ENCODE measurements at regions not wholly inside any gene's neighbourhood (a gene's known extent, or its start where the extent isn't known, plus 50 kb on each side); places are given as distances from the start of the nearest gene placed in this dataset.

GRCh38 chr3:178297199-178297598 is 239.0 kb upstream of the KCNMB2 start:
- no peak for DNase-seq (ENCODE audit: low spot score)

- DNase-seq (ENCODE audit: low spot score) = no peak
Observed at GRCh38 chr3:178297740-178298139, 238.5 kb upstream of the KCNMB2 start.

GRCh38 chr3:178300441-178300959 is 235.7 kb upstream of the KCNMB2 start:
- DNase-seq (ENCODE audit: low spot score) = no peak

- no peak for DNase-seq (ENCODE audit: low spot score)
Observed at GRCh38 chr3:178302966-178303930, 233.0 kb upstream of the KCNMB2 start.

GRCh38 chr3:178304758-178305467 is 231.3 kb upstream of the KCNMB2 start:
- no peak for DNase-seq (ENCODE audit: low spot score)

- no peak for DNase-seq (ENCODE audit: low spot score)
Observed at GRCh38 chr3:178306432-178307115, 229.7 kb upstream of the KCNMB2 start.

- DNase-seq (ENCODE audit: low spot score) = no peak
Observed at GRCh38 chr3:178308771-178309170, 227.5 kb upstream of the KCNMB2 start.

GRCh38 chr3:178310949-178311348 is 225.3 kb upstream of the KCNMB2 start:
- DNase-seq (ENCODE audit: low spot score) = no peak

- DNase-seq (ENCODE audit: low spot score) = no peak
Observed at GRCh38 chr3:178313716-178314115, 222.5 kb upstream of the KCNMB2 start.

- no peak for DNase-seq (ENCODE audit: low spot score)
Observed at GRCh38 chr3:178318340-178318739, 217.9 kb upstream of the KCNMB2 start.

- DNase-seq (ENCODE audit: low spot score) = no peak
Observed at GRCh38 chr3:178318941-178319816, 217.1 kb upstream of the KCNMB2 start.

GRCh38 chr3:178320456-178321351 is 215.5 kb upstream of the KCNMB2 start:
- no peak for DNase-seq (ENCODE audit: low spot score)

- DNase-seq (ENCODE audit: low spot score) = no peak
Observed at GRCh38 chr3:178324356-178324755, 211.9 kb upstream of the KCNMB2 start.

- DNase-seq (ENCODE audit: low spot score) = no peak
Observed at GRCh38 chr3:178325330-178325729, 210.9 kb upstream of the KCNMB2 start.

- no peak for DNase-seq (ENCODE audit: low spot score)
Observed at GRCh38 chr3:178329936-178330335, 206.3 kb upstream of the KCNMB2 start.

- no peak for DNase-seq (ENCODE audit: low spot score)
Observed at GRCh38 chr3:178334239-178334638, 202.0 kb upstream of the KCNMB2 start.

- DNase-seq (ENCODE audit: low spot score) = no peak
Observed at GRCh38 chr3:178336336-178336735, 199.9 kb upstream of the KCNMB2 start.

GRCh38 chr3:178340506-178340905 is 195.7 kb upstream of the KCNMB2 start:
- DNase-seq (ENCODE audit: low spot score) = no peak

GRCh38 chr3:178341636-178342035 is 194.6 kb upstream of the KCNMB2 start:
- no peak for DNase-seq (ENCODE audit: low spot score)

- DNase-seq (ENCODE audit: low spot score) = no peak
Observed at GRCh38 chr3:178342111-178342510, 194.1 kb upstream of the KCNMB2 start.
